ENCODE measurements at regions not wholly inside any gene's neighbourhood (a gene's known extent, or its start where the extent isn't known, plus 50 kb on each side); places are given as distances from the start of the nearest gene placed in this dataset.

DNA sequence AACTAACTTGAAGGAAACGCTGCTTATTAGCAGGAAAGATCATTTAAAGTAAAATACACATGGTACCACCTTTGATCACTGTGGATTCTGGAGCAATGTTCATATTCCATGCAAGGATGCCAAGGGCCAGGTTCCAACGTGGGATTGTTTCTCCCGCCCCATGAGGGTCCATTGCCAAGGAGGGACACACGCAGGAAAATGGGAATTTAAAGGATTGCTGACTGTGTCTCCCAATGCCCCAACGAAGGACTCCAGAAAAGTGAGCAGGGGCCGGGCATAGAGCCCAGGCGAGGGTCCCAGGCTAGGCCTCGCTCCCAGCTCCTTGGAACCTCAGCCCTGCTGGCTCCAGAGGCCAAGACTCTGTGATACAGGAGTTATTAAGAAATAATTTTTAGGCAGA, 111.2 kb downstream of the DACT2 start:
- TF ChIP-seq CTCF (IDR thresholded peaks at IDR 0.05; ENCODE audit: poor library complexity) (no peak), EZH2 (IDR thresholded peaks at IDR 0.05; ENCODE audit: borderline replicate concordance) (no peak)

Measured in hepatocyte (in vitro differentiated cells).